Nucleus accumbens (tissue), 56 donors: ENCODE measurements at regions not wholly inside any gene's neighbourhood (a gene's known extent, or its start where the extent isn't known, plus 50 kb on each side); places are given as distances from the start of the nearest gene placed in this dataset.
"Not testable (repeated sequence)": the region's sequence is repeated elsewhere in the genome, so short reads cannot be mapped to it uniquely, and the experiment has no call there.

ENCODE experiments used
- DNase-seq, 56 donors: peaks; one replicate each; lab custom pipeline; 2025; lab: John Stamatoyannopoulos, UW

DNA sequence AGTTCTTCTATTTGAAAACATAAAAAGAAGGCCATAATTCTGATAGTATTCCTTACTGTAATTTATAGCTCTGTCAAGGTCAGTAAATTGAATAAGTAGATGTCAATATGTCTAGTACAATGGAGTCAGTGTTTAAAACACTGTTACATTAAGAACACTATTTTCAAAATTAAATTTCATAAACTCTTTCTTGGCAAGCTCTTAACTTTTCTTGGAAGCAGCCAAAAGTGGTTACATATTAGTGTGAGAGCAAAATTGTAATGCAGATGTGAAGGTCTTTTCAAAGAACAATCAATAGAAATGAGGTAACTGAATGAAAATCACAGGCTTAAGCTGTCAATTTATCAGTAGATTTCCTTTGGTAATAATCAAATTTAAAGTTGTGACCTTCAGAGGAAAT lies 722.4 kb upstream of the NOVA1 start:
- DNase-seq = no peak

DNA sequence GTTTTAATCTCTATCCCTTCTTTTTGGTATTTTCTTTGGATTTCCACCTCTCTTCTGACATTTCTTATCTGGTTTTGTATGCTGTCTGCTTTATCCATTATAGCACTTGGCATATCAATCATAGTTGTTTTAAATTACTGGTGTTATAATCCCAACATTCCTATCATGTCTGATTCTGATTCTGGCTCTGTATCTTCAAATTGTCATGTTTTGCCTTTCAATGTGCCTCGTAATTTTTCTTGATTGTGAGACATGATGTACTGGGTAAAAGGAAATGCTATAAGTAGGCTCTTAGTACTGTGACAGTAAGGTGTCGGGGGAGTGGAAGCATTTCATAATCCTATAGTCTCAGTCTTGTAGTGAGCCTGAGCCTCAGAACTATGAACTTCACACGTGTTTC lies 729.3 kb upstream of the NOVA1 start:
- DNase-seq = no peak

DNA sequence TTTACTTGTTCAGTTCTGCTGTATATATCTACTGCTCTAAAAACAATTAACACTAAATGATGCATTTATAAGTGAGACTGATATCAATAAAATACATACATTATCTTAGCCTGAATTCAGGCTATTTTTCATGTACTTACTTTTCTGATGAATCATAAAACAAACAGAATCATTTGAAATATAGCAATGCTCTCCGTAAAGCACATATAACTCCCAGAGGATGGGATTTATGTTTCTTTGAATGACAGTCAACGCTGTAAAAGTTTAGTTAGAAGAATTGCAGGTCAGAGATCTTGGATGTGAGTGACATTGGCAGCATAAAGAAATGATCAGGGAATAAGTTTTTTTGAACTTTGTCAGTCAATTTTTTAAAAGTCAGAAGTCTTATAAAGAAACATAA lies 740.2 kb upstream of the NOVA1 start:
- no peak for DNase-seq

DNA sequence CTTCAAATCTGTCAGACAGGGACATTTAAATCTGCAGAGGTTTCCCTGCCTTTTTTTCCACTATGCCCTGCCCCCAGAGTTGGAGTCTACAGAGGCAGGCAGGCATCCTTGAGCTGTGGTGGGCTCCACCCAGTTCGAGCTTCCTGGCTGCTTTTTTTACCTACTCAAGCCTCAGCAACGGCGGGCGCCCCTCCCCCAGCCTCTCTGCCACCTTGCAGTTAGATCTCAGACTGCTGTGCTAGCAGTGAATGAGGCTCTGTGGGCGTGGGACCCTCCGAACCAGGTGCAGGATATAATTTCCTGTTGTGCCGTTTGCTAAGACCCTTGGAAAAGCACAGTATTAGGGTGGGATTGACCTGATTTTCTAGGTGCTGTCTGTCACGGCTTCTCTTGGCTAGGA lies 765.2 kb upstream of the NOVA1 start:
- DNase-seq = not testable (repeated sequence)

DNA sequence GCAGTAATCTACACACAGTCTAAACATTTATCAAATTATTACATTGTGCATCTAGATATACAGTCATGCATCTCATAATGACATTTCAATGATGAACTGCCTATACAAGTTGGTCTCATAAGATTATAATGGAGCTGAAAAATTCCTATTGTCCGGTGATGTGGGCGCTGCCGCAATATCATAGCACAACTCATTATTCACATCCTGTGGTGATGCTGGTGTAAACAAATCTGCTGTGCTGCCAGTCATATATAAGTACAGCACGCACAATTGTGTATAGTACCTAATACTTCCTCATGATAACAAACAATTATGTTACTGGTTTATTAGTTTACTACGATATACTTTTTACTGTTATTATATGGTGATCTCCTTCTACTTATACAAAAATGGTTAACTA lies 768.8 kb upstream of the NOVA1 start:
- no peak for DNase-seq

DNA sequence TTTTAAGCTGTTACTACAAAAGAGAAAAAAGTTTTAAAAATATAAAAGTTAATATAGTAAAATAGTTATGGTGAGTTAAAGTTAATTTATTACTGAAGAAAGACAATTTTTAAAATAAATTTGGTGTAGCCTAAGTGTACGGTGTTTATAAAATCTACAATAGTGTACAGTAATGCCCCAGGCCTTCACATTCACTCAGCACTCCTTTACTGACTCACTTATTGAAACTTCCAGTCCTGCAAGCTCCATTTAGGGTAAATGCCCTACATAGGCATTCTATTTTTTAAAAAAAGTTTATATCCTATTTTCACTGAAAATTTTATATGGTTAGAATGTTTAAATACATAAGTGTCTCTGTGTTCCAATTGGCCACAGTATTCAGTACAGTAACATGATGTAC lies 769.5 kb upstream of the NOVA1 start:
- no peak for DNase-seq

DNA sequence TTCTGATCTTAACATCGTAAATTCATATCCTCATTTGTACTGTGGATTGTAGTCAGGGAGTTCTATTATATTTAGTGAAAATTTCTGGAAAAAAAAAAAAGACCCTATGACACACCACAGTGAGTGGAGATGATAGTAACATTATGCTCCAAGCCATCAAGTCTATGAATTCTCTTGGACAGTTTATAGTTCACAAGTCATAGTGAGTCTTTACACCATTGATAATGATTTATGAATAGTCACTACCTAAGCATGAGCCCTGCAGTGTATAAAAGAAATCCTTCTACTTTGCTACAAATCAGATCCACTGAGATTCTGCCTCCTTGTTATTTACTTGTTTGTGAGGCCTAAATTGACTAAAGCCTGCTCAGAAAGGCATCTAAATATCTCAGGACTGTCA lies 772.2 kb upstream of the NOVA1 start:
- DNase-seq = no peak

DNA sequence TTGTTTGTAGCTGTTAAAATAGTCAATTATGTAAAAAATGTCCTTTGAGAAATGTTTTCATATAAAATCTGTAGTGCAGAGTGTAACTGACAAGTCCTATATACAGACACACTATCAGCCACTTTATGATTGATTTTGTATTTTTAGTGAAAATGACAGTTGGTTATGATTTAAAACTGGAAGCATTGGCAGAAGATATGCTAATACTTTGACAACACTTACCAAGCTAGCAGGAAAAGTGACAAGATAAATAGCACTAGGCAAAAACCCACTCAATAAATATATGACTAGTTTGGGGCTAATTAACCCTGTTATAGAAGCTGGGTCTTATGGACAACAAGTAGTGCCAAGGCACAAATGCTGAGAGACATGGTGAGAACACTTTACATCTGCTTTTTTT lies 772.9 kb upstream of the NOVA1 start:
- no peak for DNase-seq

DNA sequence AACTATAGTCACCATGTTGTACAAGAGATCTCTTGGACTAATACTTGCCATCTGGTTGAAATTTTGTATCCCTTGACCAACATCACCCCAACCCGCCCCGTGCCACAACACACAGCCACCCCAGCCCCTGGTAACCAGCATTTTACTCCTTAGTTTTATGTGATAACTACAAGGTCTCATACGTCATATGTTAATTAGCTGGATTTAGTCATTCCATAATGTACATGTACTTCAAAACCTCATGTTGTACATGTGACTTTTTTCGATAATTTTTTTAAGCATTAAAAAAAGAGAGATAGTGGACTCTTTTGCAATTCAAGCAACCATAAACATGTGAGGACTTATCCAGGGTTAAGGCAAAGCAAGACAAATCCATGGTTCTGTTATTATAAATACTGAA lies 773.4 kb upstream of the NOVA1 start:
- no peak for DNase-seq

DNA sequence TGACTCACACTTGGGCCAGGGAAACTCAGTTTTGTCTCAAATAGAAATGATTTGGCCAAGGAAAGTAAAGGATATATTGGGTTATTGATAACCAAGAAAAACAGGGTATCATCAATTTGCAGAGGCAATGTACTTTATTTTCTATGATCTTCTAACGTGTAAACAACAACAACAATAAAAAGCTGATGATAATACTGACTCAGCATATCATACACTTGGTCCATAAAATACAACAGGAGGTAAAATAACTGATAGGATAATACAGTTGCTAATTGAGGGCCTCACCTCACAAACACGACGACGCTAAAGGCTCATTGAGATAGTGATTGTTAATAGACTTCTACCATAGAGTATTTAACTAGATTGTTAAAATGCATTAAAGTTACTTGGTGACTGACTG lies 774.0 kb upstream of the NOVA1 start:
- DNase-seq = no peak

DNA sequence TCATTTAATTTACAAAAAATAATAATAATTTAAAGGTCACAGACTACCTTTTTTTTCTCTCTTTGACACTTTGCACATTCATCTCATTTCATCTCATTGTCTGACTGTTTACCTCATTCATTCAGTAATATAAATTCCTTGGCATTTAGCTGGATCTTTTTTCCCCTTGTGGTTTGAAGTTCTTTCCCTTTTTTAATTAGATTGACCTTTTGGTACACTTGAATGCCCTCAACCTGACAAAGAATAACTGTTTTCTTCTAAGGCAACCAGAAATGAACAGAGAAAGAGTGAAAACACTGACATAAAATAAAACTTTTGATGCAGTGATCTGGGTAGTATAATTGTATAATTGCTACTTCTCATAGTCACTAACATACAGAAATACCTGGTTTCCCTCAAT lies 774.9 kb upstream of the NOVA1 start:
- no peak for DNase-seq

DNA sequence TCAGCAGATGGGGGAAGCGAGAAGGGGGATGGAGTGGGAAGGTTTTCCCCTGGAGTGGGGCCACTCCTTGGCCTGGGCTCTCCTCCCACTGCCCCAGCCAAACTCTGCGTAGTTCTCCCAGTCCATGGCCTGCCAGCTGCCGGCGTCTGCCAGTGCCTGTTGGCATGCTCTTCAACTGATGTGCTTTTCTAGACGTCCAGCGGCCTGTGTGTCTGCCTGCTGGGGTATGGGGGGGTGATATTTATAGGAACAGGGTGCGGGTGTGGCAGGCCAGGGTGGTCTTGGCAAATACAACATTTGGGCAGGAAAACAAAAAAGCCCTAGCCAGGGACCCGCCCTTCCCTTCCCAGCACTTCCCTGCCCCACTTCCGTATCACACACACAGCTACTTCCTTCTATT lies 786.3 kb upstream of the NOVA1 start:
- DNase-seq = no peak

DNA sequence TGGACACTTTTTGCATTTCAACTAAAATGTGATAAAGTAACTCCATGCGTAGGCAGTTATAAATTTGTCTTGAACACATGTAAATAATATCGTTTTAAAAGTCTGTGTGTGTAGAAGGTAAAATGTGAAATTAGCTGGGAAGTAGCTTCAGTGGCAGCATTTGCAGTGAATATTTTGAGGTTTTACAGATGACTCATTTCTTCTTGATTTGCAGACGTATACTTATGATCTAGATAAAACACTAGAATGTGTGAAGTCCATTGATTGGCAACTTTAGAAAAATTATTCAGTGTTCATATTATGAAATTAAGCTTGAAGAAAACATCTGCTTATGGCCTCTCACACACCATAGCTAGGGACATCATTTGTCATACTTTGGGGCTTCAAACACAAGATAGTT lies 788.6 kb upstream of the NOVA1 start:
- DNase-seq = no peak

DNA sequence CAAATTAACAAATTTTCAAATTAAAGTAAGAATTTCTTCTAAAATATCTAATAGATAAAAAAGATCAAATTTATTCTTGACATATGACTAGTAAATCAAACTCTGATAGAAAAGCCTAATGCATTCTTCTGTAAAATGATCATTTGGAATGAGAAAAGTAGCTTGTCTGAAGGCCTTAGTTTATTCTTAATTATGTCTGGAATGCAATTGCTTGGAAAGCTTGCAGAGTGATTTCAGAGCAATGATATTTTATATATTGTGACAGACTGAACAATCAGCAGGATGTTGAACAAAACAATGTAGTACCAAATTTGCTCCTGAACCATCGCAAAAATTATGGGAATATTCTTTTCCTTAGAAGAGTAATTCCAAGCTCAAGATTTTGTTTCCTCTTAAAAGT lies 789.6 kb upstream of the NOVA1 start:
- no peak for DNase-seq

DNA sequence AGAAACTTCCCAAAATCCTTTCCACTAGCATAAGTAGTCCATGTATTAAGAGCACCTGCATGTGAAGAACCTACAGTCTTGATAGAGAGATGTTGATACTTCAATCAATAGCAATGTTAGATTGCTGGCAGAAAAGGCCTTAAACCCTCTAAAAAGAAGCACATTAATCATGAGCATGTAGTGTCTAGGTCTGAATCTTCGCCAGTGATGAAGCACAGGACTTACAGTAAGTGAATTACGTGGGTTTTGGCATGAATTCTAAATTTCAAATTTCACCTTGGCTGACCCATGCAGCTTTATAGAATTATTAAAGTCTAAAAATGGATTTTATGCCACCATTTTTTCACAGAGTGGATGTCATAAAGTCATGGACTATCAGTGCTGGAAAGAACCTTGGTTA lies 791.6 kb upstream of the NOVA1 start:
- no peak for DNase-seq

DNA sequence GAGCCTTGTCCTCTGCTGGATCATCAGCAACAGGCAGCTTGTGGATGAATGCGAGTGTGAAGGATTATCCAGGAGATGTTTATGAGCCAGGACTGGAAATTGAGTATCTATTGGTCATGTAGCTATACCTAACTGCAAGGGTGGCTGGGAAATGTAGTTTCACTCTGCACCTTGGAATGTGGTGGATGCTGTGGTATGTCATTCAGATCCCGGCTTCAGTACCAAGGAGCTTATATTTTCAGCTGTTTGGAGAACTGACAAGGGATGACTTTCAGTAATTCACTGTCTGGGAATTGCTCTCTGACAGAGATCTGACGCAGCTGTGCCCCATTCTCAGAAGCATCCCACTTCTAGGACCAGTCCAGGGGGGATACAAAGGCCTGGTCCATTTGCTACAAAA lies 792.3 kb upstream of the NOVA1 start:
- no peak for DNase-seq

DNA sequence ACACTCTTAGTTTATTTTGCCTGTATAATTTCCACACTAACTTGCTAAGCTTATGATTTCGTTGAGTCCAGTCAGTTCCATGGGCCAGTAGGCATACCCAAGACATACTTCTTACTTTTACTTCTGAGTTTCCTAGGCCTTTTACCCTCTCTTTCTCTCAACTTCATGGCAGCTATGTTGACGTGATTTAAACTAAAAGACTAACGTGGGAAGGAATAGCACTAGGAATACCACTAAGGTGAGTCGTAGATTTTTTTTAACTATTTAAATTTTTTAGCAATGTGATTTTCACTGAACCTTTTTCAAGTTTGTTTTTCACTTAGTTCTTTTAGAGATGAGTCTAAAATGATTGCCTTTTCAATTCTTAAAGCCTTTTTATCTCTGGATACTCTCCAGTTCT lies 793.5 kb upstream of the NOVA1 start:
- no peak for DNase-seq

DNA sequence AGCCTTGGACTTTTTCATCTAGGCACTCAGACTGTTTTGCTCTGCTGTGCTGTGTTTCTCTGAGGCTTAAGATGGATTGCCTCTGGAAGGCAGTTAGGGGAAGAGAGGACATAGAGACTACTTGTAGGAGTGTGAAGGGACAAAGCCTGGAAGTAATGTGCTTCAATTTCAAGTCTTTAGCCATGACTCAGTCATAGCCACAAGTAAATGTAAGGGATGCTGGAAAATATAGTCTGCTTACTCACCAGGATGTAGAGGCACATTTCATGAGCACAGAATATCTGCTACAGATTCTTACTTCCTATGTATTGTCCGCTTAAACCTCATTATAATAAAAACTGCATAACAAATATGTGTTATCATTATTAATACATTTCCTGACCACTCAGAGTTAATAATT lies 794.3 kb upstream of the NOVA1 start:
- no peak for DNase-seq

DNA sequence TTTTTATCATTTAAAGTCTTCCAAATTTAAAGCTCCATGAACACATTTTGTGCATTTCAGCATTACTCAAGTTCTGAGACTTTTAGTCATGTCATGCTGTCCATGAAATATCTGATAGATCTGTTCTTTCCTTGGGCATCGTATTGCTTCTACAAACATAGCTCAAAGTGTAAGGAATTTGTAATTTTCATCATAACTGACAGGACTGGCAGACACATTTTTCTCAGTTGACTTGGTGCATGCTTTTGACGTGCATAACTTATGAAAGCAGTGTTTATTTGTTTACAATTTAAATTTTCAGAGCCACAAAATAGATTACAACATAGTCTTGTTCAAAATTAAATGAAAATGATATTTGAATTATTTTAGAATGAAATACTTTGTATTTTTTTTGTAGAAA lies 812.1 kb upstream of the NOVA1 start:
- no peak for DNase-seq

DNA sequence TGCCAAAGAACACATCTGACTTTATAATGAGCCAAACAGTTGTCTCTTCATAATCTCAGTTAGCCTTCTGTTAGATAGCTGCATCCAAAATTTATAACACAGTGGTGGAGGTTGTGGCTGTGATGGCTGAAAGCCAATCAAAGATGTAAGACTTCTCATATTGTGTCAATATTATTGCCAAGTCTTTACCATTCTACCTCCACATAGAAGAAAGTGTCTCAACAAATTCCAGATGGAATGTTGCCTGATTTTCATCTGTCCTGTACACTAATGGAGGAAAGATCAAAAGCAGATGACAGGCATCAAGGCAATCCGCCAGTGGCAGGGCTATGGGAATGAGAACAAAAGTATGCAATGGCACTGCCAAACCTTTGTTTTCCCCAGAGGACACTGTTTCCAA lies 813.1 kb upstream of the NOVA1 start:
- DNase-seq = no peak

DNA sequence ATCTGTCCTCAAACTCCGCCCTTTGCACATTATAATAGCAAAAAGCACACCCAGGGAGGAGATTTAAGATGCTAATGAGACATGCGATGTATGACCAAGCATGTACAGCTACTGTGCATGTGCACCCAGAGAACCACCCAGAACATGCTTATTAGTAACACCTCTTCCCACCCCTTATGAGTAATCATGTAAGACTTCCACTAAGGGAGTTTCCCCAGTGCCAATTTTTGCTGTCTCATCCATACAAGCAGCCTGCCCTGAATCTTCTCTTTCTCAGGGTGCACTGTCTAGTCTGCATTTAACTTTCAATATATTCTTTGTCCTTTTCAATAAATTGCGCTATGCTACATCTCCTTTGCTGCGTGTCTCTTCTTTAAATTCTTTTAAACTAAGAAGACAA lies 830.0 kb upstream of the NOVA1 start:
- no peak for DNase-seq

DNA sequence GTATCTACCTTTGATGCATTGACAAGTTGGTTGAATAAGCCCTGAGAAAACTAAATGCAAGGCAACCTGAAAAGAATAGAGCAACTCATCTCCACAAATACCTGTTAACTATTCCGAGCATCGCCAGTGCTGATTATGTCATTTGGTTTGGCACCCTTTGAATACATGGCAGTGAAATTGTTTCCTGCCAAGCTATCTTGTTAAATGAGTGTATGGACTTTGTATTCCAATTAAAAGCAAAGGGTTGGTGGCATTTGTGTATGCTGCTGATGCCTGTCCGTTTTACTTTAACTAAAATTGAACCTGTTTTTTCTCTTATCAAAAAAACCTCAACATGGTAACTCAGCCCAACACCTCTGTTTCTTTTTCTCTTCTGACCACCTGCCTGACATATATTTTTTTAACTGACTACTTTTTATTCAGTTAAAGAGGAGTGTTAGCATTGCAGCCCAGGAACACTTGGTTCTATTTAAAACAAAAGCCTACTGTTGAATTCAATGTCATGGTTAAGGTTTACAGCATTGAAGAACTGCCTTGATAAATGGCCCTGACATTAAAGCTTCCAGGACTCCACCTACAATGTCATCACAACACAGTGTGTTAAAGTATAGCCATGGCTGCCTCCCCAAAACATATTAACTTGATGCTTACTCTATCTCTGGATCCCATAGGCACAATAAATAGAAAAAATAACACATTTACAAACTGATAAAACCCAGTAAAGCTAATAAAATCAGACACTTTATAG lies 838.3 kb upstream of the NOVA1 start:
- DNase-seq = no peak

DNA sequence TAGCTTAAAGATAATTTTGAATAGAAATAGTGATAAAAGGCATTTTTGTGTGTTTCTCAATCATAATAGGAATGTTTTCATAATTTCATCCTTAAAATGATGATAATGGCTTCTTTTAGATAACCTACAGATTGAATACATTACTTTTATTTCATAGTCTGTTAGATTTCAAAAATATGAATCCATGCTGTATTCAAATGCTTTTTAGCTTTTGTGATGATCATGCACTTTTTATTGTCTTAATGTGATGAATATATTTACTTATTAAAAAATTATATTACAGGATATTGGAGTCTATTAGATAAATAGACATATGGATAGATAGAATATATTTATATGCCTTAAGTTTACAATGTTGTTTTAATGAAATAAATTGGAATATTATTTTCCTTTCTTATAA lies 886.8 kb upstream of the NOVA1 start:
- DNase-seq = no peak
